ENCODE measurements at regions not wholly inside any gene's neighbourhood (a gene's known extent, or its start where the extent isn't known, plus 50 kb on each side); places are given as distances from the start of the nearest gene placed in this dataset.

- 57 to 78% (median 74%) methylated on average over 3 of the region's 3 CpGs for WGBS, 3 donors
- no peak overlapping the region for H3K27ac ChIP-seq
These were observed 179.9 kb downstream of the GRIN2B start for GRCh38 chr12:13801543-13801942.

DNA sequence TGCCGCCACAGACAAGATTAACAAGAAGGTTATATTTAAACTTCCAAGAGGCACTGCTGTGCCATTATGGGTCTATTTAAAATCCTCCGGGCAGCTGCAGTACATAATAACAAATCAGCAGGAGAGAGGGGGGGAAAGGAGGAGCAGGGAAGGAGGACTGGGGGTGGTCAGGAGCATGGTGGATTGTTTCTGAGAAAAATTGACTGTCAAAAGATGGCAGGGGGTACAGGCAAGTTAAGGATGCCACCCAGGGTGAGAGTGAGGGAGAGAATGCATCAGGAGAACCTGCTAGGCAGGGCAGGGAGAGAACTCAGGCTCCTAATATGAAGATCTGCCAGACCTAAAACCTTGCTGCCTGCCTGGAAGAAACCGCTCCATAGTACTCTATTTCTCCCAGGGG is 181.8 kb downstream of the GRIN2B start:
- Histone ChIP-seq H3K36me3 (ENCODE audit: insufficient read depth in 1 of 2, low read depth in 1 of 2) (no peaks in the 10 kb centered on the region), H3K9me3 (no peaks in the 10 kb centered on the region), H3K27ac (no peak overlapping the region), H3K4me1 (no peaks in the 10 kb centered on the region), H3K27me3 (ENCODE audit: insufficient read depth in 3 of 3, low read length in 2 of 3) (peaks cover 0 to 1% (median 0%) of the 10 kb centered on the region in 3 donors), H3K4me3 (no peak overlapping the region)
- intact Hi-C loops (cut with DNase I): no loop called here
- 29 to 35% (median 34%) methylated on average over 3 of the region's 3 CpGs for WGBS, 3 donors
- DNase-seq (no peak), ATAC-seq (no peak)
- TF ChIP-seq, protein P1, sequence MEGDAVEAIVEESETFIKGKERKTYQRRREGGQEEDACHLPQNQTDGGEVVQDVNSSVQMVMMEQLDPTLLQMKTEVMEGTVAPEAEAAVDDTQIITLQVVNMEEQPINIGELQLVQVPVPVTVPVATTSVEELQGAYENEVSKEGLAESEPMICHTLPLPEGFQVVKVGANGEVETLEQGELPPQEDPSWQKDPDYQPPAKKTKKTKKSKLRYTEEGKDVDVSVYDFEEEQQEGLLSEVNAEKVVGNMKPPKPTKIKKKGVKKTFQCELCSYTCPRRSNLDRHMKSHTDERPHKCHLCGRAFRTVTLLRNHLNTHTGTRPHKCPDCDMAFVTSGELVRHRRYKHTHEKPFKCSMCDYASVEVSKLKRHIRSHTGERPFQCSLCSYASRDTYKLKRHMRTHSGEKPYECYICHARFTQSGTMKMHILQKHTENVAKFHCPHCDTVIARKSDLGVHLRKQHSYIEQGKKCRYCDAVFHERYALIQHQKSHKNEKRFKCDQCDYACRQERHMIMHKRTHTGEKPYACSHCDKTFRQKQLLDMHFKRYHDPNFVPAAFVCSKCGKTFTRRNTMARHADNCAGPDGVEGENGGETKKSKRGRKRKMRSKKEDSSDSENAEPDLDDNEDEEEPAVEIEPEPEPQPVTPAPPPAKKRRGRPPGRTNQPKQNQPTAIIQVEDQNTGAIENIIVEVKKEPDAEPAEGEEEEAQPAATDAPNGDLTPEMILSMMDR (IDR thresholded peaks at IDR 0.05): no peak

More at GRCh38 chr12:13801543-13801942, 179.9 kb downstream of the GRIN2B start:
- ATAC-seq (no peak), DNase-seq (no peak)
- no peaks in the 10 kb centered on the region for H3K9me3 ChIP-seq
- intact Hi-C loops (cut with DNase I): no loop called here
- peaks cover 0 to 2% (median 0%) of the 10 kb centered on the region in 3 donors for H3K27me3 ChIP-seq (ENCODE audit: insufficient read depth in 3 of 3, low read length in 2 of 3)
- no peaks in the 10 kb centered on the region for H3K36me3 ChIP-seq (ENCODE audit: insufficient read depth in 1 of 2, low read depth in 1 of 2)
- TF ChIP-seq, protein P1 (IDR thresholded peaks at IDR 0.05): no peak
- H3K4me3 ChIP-seq: no peak overlapping the region
- no peaks in the 10 kb centered on the region for H3K4me1 ChIP-seq

- ATAC-seq: no peak
- intact Hi-C loops (cut with DNase I): no loop called here
- no peak overlapping the region for H3K4me3 ChIP-seq
These were observed 183.2 kb downstream of the GRIN2B start for GRCh38 chr12:13798162-13798561.

GRCh38 chr12:13794706-13795105 is 186.7 kb downstream of the GRIN2B start:
- Histone ChIP-seq H3K36me3 (ENCODE audit: insufficient read depth in 1 of 2, low read depth in 1 of 2) (no peaks in the 10 kb centered on the region), H3K4me3 (no peak overlapping the region), H3K9me3 (no peaks in the 10 kb centered on the region), H3K27ac (no peak overlapping the region), H3K4me1 (no peaks in the 10 kb centered on the region), H3K27me3 (ENCODE audit: insufficient read depth in 3 of 3, low read length in 2 of 3) (no peaks in the 10 kb centered on the region)
- DNase-seq: no peak
- TF ChIP-seq, protein P1 (IDR thresholded peaks at IDR 0.05): no peak
- no peak for ATAC-seq
- intact Hi-C loops (cut with DNase I): no loop called here
- WGBS, 3 donors: 66 to 74% (median 73%) methylated on average over 2 of the region's 2 CpGs

More at GRCh38 chr12:13798162-13798561, 183.2 kb downstream of the GRIN2B start:
- DNase-seq: no peak
- Histone ChIP-seq H3K27ac (no peak overlapping the region), H3K9me3 (no peaks in the 10 kb centered on the region), H3K4me1 (no peaks in the 10 kb centered on the region), H3K27me3 (ENCODE audit: insufficient read depth in 3 of 3, low read length in 2 of 3) (no peaks in the 10 kb centered on the region), H3K36me3 (ENCODE audit: insufficient read depth in 1 of 2, low read depth in 1 of 2) (no peaks in the 10 kb centered on the region)
- TF ChIP-seq, protein P1 (IDR thresholded peaks at IDR 0.05): no peak

DNA sequence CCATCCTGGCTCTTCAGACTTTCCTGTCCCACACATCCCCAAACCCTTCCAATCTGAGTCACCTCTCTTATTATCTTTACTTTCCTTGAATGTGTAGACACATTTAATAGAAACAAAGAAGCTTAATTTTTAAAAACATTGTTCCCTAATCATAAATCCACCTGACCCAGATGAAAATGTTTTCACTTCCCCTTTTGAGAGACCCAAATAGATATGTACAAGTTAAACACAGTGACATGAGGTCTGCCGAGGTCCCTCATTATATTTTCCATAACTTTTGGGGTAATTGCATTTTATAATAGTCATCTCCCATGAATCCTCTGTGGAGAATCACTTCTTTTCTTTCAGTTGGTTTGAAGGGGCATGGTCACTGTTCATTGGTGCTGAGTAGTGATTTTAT is 191.1 kb downstream of the GRIN2B start:
- TF ChIP-seq, protein P1 (IDR thresholded peaks at IDR 0.05): no peak
- Histone ChIP-seq H3K27me3 (ENCODE audit: insufficient read depth in 3 of 3, low read length in 2 of 3) (no peaks in the 10 kb centered on the region), H3K4me1 (no peaks in the 10 kb centered on the region), H3K4me3 (no peak overlapping the region), H3K9me3 (no peaks in the 10 kb centered on the region), H3K27ac (no peak overlapping the region), H3K36me3 (ENCODE audit: insufficient read depth in 1 of 2, low read depth in 1 of 2) (no peaks in the 10 kb centered on the region)
- WGBS, 3 donors: 57 to 81% (median 65%) methylated on average over 1 of the region's 1 CpG
- no peak for DNase-seq
- intact Hi-C loops (cut with DNase I): no loop called here
- ATAC-seq: no peak
